ENCODE measurements at regions not wholly inside any gene's neighbourhood (a gene's known extent, or its start where the extent isn't known, plus 50 kb on each side); places are given as distances from the start of the nearest gene placed in this dataset.
A peak's percentile ranks its signal among the peaks of the same experiment; 100 is the strongest.
"Not testable (repeated sequence)": the region's sequence is repeated elsewhere in the genome, so short reads cannot be mapped to it uniquely, and the experiment has no call there.

DNA sequence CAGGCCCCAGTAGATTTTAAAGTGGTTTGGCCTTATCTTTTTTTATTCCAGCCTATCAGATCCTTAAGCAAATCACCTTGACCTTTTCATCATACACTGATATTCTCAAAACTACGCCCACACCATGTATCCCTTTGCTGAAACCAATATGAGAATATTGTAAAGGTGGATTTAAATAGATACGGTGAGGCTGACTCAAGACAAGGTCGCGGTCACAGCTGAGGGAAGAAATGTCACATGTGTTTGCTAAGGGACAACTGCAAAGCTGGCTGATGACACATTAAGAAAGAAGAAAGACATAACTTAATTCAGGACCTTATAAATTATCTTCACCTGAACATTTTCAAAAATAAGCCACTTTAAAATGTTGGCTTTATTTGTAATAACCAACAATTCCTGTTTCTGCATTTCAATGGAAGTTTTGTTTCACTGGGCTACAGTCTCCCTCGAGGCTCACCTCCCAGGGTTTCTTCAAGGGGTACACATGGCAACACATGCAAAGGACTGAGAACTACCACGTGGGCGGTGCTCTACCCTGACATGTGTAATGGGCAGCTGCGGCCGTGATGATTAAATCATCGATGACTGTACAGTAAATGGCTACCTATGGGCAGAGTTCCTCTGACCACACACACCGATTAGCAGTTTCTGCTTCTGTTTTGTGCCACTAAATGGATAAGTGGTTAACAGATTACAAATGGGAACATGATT is 189.5 kb downstream of the SIPA1L2 start:
- no peak for DNase-seq

GRCh38 chr1:232439011-232439410 is 190.9 kb downstream of the SIPA1L2 start:
- DNase-seq, result no peak

DNA sequence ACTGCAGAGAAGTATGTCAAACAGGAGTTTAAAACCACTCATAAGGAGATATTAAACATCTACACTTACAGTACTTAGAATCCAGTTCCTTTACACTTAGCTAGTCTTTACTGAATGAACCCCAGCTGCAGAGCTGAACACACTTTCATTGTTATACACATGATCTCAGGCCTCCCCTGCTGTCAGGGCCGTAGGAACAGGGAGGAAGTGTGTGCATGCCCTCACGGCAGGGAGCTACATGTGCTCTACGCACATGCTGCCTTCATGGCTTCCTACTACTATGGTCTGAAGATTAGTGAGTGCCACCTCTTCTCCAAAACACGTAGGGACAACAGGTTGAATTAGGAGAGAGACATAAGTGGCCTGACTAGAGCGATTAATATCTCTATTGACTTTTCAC is 191.5 kb downstream of the SIPA1L2 start:
- DNase-seq, result no peak

- DNase-seq, result no peak
Observed at GRCh38 chr1:232437510-232437909, 192.4 kb downstream of the SIPA1L2 start.

DNA sequence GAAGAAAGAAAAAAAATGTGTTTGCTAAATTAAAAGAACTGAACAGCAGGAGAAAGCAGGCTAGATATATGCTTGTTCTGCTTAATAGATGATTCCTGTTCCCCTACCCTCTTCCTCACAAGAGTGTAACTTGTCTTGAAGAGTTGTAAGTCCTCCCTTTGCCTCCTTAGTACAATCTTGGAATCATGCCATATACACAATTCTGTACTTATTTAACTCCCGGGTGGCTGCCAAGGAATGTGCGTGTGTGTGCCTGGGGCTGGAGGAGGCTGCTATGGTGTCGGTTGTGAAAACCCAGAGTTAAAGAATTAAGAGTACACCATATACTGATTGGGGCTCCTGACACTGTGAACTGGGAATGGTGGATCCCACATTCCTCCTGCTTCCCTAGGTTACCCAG is 194.2 kb downstream of the SIPA1L2 start:
- DNase-seq, result no peak

DNA sequence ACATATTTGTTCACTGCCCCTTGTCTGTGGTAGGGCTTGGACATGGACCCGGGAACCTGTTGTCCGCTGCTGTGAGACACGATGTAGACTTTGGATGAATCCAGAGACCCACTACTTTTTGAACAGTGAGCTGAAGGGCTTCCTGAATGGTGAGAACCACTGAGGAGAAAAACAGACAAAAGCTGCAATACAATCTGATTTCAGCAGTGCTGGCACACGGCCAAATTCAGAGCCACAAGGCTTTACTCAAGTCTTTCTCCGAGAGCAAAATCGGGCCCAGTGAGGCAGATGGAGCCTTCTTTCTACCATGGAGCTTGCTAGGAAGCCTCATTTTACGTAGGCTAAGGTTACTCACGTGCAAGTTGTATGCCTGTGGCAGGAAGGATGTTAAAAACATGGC is 197.6 kb downstream of the SIPA1L2 start:
- DNase-seq, result no peak

DNA sequence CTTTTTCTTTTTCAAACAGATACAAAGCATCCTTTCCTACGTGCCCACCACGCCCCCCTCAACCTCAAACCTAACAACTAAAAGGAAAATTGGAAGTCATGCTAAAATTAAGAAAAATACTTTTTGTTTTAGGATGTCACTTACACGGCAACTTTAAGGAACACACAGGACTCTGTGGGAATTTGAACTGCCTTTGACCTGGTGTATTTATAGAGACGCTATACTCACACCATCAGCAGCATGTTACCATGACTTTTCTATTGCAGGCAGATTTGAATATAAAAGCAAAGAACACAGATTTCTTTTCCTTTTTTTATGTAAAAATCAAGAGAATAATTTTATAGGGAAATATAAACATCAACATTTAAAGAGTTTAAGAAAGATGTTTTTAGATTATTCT is 198.2 kb downstream of the SIPA1L2 start:
- no peak for DNase-seq

GRCh38 chr1:232431326-232431725 is 198.6 kb downstream of the SIPA1L2 start:
- no peak for DNase-seq

DNA sequence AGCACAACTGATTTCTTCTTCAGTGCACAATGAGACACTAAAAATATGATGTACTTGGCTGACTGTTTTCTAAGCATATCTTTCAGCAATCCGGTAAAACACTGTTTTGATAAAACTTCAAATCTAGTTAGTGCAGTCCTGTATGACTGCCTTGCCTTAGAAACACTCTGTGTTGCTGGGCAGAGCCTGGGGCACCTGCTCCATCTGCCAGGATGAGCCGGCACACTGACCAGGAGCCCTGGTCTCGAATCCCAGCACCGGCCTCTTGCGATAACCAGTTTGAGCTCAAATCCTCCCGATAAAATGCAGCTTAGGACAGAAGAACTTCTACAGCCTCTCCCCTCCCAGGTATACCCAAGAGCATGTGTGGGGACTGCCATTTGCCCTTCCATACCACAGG is 199.5 kb downstream of the SIPA1L2 start:
- no peak for DNase-seq

- DNase-seq, result peak; percentile 36 to 66
Observed at GRCh38 chr1:232428786-232429530, 201.0 kb downstream of the SIPA1L2 start.

GRCh38 chr1:232428036-232428645 is 201.8 kb downstream of the SIPA1L2 start:
- no peak for DNase-seq

DNA sequence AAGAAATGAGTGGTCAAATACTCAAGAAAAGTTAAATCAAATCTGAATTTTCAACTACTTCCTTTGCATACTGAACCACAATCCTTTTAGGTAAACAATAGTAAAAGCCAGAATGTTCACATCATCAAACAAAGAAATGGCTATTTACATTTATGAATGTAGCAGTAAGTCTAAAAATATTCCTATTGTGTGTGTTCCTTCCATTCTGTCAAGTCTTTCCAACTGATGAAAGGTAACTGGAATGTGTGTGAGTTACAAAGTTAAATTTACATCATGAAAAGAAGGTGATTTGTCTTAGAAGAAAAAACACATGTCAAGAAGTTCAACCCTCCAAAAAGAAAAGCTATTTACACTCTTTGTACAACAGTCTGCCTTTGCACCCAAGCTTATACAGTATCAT is 203.1 kb downstream of the SIPA1L2 start:
- DNase-seq, result no peak

- no peak for DNase-seq
Observed at GRCh38 chr1:232425421-232425820, 204.5 kb downstream of the SIPA1L2 start.

DNA sequence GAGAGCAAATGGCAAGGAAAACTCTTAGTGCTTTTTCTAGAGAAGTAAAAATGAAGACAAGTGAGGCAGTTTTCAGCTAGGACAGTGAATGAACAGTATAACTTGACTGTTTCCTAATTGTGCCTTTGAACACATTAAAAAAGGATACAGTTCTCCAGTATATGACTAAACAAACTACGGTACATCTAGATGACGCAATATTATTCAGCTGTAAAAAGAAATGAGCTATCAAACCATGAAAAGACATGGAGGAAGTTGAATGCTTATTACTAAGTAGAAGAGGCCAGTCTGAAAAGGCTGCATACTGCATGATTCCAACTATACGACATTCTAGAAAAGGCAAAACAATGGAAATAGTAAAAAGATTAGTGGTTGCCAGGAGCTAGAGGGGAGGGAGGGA is 206.3 kb downstream of the SIPA1L2 start:
- no peak for DNase-seq

DNA sequence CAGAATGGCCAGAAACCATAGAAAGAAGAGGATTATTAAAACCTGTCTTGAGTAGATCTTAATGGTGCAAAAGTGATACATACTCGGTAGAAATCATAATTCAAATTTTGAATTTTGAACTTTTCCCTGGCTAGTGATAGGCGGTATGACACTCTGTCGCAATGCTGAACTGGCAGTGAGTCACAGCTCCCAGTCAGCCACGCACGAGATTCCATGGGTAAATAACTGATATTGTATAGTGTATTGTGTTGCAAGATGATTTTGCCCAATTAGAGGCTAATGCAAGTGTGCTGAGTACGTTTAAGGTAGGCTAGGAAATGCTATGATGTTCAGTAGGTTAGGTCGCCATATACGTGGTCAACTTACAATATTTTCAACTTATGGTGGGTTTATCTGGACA is 207.0 kb downstream of the SIPA1L2 start:
- DNase-seq, result no peak

- DNase-seq, result no peak
Observed at GRCh38 chr1:232422098-232422497, 207.8 kb downstream of the SIPA1L2 start.

DNA sequence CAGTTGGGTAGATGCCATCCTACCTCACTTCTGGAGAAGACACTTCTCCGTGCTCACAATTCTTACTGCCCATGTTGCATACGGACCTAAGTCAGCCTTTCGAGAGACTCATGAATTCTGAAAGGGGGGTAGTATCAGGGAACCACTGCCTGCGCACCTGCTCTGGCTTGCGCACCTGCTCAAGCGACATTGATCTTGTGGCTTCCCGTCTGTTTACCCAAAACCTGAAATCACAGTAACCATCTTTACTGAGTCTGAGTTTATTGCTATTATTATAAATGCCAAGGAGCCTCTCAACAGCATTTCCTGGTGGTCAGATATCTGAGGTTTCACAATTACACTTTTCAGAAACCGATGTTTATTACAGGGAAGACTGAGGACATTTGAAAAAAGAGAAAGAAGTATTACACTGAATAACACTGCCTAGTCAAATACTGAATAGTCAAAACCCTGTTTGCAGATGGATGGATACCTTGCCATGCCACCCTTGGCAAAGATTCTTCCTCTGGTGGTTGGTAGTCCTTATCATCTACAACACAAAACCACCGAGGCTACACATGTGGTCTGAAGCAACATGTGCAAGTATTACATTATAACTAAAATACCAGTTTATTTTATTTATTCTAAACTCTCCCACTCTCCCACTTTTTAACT is 208.7 kb downstream of the SIPA1L2 start:
- DNase-seq, result peak in 1 of 2 experiments; percentile 15

DNA sequence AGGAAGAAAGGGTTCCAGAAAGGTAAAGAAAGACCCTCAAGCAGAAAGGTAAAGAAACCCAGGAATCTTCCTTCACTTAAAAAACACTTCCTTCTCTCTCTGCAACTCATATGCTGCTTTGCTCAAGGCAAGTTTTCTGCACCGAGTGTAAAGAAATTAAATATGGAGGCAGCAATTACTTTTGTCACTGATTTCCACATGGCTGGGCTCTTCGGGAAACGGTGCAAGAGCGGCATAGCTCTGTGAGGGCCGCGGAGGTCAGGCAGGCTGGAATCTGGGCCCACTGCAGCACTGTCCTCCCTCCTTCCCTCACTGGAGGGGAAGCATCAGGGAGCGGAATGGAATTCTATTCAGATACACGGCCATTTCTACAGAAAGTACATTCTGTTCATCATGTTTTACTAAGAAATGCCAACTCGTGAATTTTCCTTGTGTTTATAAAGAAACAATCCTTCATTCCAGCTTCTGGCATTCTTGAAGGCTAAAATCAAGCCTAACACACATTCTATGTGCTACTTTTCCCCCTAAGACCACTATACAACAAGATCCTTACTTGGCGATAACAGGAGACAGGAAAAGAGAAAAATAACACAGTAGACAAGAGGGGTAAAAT is 212.2 kb downstream of the SIPA1L2 start:
- DNase-seq, result no peak

DNA sequence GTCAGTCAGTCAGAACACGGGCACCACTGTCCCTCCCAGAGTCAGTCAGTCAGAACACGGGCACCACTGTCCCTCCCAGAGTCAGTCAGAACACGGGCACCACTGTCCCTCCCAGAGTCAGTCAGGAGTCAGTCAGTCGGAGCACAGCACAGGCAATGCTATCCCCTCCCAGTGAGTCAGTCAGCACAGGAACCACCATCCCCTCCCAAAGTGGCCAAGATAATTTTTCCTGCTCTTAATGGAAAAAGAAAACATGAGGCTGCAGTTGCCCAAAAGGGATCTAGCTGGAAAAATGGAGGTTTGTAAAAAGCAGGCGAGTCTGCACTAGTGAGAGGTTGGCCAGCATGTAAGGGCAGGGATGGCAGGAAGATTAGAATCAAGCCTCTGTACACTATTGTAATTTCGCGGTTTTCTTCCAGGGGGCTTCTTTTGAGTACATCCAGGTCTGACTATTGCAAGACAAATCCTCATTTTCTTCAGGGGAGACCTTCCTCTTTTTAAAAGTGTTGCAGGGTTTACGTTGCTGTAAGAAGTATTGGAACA is 213.8 kb downstream of the SIPA1L2 start:
- no peak for DNase-seq

DNA sequence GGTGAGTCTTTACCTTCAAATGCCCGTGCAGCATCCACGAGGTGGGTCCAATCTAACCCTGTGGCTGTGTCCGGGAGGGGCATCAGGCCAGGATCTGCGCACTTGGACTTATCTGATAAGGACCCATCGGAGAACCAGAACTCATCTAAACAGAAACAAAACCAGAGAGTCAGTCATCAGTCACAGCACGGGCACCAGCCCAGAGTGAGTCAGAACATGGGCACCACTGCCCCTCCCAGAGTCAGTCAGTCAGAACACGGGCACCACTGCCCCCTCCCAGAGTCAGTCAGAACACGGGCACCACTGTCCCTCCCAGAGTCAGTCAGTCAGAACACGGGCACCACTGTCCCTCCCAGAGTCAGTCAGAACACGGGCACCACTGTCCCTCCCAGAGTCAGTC is 214.5 kb downstream of the SIPA1L2 start:
- not testable (repeated sequence) for DNase-seq

DNA sequence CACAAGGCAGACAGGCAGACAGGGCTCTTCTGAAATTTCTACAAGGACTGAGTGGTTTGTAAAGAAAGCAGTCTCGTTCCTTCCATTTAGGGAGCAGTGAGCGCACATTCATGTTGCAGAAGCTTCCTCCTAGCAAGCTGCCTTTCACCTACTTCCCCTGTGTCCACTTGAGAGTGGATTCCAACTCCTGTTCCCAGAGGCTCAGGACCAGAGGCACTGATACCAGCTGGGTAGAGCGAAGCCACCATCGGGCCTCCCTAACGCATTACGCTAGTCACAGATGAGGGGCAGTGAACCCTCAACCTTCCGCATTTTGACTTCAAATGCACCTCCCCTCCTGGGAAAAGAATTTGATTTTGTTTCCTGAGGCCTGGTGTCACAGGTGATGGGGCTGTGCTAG is 215.8 kb downstream of the SIPA1L2 start:
- no peak for DNase-seq

DNA sequence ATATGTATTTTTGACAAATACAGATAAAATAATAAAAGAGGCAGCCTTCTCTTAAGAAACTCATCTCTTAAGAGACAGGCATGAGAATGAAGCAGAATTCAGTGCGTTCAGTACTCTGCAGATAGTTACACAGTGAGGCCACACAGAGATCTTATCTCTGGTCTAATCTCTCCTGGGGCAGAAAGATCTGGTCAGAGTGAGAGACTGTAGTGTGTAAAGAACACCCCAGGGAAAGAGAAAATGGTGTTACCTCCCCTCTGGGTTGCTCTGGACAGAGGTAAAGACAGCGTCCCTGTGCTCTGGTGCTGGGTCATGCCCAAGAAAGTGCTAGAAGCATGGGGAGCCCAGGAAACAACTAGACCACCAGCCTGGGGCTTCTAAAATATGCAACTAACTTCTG is 216.3 kb downstream of the SIPA1L2 start:
- DNase-seq, result no peak

- DNase-seq, result no peak
Observed at GRCh38 chr1:232409584-232409983, 220.3 kb downstream of the SIPA1L2 start.

All from NCI-H1930 (cell line).